Effector CD8-positive, alpha-beta T cell (primary cell): ENCODE measurements at regions not wholly inside any gene's neighbourhood (a gene's known extent, or its start where the extent isn't known, plus 50 kb on each side); places are given as distances from the start of the nearest gene placed in this dataset.
"Not testable (repeated sequence)": the region's sequence is repeated elsewhere in the genome, so short reads cannot be mapped to it uniquely, and the experiment has no call there.

ENCODE experiments used
- DNase-seq: peaks from one replicate; lab custom pipeline; 2025; lab: John Stamatoyannopoulos, UW

DNA sequence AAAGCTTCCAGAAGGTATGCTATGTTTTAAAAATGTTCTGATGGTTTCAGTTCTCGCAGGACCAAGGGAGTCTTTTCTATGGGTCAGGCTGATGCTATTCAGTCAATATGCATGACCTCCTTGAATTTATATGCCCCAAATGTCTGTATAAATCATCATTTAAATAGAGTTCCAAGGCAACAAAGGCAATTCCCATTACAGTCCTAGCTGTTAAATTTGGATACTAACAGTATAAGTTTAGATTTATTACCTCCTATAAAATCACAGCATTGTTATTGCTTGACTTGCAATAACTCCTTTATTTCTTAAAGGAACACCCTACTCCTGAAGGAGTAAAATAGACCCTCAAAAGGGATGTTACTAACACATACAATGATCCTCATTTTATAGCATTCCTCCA is 387.7 kb upstream of the CHD1 start:
- DNase-seq: no peak

DNA sequence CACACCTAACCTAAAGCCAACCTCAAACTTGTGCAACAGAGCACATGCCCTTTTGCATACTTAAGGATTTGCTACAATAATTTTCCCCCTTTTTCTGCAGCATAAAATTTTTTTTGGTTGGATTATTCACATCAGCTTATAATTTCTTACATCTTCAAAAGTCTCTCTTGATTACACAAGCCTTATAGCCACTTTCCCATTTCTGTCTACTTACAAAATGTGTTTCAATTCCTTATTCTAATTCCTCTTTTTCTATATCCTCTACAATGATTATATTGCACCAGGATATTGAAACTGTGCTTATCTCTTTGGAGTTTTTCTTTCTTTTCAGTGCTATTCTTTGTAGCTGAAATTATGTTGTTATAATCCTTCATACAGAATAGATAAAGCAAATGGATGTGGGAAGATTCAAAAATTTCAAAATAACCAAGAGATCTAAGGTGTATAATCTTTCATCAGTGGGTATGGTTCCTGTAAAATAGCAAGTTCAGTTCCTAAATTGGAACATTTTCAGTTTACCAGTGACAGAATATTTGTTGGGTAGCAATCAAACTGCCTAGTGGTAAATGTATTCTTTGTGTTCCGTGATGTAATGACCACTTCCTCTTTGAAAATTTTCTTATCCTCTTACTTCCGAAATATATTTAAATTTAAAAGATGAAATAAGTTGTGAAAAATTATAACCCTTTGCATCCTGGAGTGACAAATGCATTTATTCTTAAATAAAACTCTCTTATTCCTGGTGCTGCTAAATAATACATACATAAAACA is 386.8 kb upstream of the CHD1 start:
- DNase-seq: no peak

DNA sequence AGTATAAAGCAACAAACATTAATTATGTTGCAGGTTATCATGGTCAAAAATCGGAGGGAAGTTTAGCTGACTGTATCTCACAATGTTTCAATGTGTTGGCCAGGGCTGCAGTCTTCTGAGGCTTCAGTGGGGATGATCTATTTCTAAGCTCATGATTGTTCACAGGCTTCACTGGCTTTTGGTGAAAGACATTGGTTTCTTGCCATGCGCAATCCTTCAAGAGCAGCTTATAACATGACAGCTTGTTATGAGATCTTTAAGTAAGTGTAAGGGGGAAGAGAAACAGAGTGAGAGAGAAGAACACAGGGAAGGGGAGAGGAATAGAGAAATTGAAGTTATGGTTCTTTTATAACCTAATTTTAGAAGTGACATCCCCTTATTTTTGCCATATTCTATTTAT is 385.9 kb upstream of the CHD1 start:
- no peak for DNase-seq

DNA sequence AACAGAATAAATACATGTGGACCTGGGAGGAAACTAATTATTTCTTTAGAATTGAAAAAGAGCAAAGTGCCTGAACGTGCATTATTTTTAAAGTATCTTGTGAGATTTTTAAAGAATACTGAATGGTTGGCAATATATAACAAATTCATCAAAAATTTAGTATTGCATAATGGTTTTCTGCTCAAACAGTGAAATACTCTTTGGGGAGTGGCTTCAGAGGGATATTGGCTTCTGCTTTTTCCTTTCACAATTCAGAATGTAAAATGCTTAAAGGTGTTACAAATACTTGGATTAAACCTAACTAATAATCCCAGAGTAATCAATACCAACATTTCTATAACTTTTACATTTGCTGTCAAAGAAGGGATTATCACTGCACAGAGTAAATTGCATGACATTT is 379.3 kb upstream of the CHD1 start:
- no peak for DNase-seq

DNA sequence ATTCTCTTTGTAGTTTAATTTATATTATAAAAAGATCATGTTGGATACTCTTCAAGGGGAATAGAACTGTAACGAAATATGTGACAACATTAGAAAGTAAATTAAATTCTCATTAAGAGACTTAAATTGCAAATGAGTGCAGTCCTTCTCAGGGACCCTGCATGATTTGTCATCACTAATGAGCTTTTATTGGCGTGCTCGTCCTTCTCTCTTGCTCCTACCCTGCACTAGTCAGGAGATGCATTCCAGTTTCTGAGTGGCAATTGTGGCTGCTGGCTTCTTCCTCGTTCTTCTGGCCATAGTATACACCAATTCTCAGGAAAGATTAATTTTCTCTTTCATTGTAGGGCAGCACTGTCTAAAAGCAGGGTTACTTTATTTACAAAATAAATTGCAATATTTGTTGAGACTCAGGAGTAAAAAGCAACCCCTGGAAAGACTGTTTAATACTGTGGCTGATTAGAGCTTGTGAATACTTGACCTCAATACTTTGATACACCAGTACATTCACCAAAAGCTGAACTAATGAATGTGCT is 376.3 kb upstream of the CHD1 start:
- no peak for DNase-seq

DNA sequence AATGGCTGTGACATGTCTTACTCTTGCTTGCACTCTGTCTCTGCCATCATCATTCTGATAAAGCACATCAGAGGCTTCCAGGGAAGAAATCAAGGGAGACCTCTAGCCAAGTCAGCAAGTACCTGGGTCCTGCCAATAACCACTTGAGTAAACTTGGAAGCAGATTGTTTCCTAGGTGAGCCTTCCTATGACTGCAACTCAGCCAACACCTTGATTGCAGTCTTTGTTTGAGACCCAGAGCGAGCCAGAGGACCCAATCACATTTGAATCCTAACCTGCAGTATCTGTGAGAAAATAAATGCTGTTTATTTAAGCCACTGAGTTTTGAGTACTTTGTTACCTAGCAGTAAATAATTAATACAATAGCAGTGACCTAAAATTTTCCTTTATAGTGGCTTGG is 356.8 kb upstream of the CHD1 start:
- DNase-seq: no peak

DNA sequence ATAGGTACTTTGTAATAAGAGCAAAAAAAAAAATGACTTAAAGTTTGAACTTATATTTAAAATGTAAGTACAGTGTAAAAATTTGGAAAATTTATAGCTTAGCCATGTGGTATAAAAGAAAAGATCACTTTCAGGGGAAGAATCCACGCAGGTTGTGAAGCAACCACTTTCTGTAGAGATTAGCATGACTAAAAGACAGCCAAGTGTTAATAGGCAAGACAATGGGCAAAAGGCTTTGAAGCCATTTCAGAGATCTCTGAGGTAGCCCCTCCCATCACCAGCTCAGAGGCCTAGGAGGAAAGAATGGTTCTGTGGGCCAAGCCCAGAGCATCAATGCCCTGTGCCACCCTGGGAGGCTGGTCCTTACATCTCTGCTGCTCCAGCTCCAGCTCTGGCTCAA is 346.3 kb upstream of the CHD1 start:
- DNase-seq: no peak

DNA sequence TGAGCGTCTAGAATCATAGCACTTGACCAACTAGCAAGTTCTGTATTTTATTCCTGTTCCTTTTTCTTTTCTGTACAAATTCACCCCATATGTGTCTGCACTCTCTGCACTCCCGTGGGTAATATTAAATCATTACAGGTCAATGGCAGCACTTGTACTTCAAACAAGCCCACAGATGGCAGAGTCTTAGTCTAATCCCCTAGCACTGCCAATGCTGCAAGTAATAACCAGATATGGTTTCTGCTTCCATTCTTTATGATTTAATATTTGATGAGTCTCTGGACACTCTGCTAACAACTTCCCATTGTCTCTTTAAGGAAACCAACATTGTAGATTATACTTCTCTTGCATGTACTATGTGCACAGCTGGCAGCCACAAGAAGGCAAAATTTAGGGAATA is 343.8 kb upstream of the CHD1 start:
- DNase-seq: no peak

DNA sequence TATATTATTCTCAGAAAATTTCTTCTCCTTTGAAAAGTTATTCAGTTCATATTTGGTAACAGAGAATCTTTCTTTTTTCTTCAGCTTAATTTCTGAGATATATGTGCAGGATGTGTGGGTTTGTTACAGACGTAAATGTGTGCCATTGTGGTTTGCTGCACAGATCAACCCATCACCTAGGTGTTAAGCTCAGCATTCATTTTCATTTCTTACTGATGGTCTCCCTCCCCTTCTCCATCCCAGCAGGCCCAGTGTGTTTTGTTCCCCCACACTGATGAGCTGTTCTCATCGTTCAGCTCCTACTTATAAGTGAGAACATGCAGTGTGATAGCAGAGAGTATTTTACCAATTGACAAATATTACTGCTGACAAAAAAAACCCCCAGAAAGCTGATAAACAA is 330.0 kb upstream of the CHD1 start:
- no peak for DNase-seq

DNA sequence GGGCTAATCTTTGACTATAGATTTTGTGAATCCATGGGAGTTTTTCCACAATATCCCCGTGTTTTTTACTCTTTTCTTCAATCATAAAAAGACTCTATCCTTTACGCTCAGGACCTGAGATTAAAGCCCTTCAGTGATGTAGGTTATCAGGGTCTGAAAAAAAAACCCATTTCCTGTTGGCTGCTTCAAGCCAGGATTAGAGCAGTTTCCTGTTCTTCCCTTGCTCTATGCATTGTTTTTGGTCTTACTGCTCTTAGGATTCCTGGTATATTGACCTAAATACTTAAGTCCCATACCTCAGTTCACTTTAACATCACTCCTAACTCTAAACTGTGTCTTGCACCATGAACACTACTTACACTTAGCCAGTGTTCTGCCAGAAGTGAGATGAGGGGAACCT is 319.3 kb upstream of the CHD1 start:
- DNase-seq: no peak

DNA sequence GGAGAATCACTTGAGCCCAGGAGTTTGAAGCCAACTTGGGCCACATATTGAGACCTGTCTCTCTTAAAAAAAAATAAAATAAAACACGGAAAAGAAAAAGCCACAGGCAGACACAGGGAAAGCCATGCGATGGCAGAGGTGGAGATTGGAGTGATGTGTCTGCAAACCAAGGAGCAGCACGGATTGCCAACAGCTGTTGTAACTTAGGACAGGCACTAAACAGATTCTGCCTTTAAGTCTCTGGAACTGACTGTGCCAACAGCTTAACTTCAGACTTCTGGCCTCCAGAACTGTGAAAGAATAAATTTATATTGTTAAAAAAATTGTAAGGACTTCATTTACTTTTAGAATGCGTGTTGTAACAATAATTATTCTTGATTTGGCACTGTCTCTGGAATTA is 318.5 kb upstream of the CHD1 start:
- no peak for DNase-seq

DNA sequence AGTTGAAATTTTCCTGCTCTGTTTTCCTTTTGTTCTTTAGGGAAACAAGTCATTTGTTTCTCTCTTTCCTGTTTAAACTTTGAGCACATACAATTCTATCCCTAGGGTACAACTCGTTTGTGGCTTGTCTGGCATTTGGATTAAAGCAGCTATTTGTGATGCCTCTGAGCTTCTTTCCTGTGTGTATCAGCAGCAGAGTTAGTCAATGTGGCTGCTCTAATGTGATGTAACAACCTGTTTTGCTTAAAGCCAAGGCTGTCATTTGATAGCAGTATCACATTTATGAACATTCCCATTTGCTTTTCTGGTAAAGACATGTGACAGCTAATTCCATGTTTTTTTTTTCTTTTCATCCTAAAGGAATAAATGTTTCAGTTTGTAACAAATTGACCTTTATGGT is 314.3 kb upstream of the CHD1 start:
- no peak for DNase-seq

DNA sequence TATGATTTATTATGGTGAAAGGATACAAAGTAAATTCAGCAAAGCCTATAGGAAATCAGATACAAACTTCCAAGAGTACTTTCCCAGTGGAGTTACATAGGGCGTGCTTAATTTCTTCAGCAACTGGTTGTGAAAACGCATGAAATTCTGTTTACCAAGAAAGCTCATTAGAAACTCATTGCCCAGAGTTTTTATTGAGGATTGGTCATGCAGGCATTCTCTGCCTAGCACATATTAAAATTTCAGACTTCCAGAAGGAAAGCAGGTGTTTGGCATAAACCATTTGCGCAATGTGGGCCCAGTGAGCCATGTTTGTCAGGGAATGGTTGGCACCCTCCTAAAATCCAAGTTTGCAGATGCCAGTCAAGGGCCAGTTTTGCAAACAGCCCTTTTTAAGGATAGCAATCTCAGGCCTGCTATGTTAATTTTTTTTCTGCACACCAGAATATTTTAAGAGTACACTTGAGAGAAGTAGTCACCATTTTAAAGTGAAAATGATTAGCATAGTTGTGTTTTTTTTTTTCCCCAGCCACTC is 311.1 kb upstream of the CHD1 start:
- no peak for DNase-seq

DNA sequence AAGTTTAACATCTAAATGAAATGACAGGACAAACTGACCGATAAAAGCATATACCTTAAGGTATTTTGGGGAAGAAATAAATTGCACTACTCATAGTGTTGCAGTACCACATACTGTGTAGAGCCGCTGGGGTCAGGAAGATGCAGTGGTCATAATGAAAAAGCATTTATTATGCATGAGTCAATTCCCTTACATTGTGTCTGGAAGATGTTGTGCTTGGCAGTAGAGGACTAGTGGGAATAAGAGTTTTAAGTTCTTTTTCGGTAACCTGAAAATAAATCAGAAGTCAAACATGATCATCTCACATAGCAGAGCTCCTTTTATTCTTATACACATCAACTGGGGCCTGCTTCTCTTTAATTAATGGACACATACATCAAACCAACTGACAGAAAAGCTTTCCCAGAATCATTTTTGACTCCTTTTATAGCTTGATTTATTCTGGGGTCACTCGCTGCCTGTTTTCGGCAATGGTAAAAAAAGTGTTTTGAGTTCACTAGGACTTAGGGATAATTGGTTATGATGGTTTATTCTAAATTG is 262.5 kb upstream of the CHD1 start:
- DNase-seq: no peak

DNA sequence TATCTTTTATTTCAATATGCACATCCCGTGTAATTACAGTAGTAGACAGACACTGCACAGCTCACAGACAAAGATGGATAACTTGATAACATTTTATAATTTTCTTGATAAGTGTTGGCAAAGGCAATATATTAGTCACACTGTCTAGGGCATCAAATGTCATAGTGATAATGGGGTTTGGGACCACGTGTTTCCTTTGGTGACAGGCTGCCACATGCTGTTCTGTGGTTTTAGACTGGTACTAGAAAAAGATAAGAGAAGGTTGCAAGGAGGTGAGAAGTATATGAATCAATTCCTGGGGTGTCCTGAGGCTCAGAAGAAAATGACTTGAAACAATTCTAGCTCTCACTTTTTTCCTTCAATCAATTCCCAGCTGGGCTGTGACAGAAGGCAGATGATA is 258.8 kb upstream of the CHD1 start:
- no peak for DNase-seq

DNA sequence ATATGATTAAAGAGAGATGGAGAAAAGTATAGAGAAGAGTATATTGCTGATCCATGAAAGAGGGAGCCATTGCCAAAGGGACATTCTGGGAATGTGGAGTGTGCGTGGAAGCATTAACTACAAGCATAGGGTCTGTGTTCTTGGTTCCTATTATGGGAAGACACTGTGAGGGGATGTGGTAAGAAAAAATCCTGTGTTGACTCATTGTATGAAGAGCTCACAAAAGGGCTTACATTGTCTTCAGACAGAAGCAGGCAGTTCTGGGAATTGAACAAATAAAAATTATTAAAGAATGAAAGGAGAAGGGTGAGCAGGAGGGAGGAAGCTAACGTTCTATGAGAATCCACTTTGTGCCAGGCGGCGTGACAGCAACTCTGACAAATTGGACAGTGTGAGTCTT is 250.4 kb upstream of the CHD1 start:
- DNase-seq: no peak

DNA sequence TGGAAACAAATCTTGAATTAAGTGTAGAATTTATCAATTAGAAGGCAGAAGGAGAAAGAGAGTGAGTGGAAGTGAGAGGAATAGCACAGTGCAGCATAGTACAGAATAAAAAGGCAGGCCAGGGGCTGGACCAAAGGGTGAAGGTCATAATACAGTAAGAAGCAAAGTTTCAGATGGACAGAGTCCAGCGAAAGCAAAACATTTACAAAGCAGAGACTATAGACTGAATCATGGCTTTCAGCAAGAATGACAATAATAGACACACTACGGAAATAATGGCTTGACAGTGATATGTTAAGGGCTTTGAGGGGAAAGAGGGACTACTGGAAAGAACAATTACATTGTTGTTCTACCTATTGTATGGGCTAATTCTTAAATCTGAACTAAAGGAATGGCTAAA is 249.0 kb upstream of the CHD1 start:
- no peak for DNase-seq

DNA sequence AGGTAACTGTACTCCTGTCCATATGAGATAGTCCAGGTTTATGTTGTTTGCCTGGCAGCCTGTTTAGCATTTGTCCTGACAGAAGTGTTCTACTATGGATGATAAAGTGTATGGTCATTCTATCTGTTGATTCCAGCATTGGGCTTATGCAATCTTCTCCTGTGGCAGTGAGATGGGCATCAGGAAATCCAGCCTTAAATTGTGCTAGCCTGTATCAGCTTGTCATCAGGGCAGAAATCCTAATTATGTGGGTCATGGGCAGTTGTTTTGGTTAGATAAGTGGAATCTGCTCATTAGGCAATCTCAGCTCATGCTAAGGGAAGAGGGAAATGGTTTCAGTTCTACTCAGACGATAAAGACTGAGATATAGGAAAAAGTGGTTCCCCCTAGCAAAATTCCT is 247.4 kb upstream of the CHD1 start:
- no peak for DNase-seq

DNA sequence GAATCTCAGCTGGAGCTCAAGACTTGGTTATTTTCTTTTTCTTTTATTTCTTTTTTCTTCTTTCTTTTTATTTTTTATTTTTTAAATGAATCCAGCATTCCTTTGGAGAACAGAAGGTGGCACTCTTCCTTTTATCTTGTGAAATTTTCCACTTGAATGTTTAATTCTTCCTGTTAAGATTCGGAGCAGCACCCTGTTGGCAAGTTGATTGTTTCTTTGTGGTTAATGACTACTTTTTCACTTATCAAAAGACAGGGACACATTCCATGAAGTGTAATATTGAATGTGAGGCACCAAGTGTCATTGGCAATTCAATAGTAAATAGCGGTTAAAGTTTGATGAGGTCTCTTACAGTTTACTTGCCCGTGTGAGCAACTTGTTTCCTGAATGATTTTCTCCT is 240.5 kb upstream of the CHD1 start:
- DNase-seq: no peak

DNA sequence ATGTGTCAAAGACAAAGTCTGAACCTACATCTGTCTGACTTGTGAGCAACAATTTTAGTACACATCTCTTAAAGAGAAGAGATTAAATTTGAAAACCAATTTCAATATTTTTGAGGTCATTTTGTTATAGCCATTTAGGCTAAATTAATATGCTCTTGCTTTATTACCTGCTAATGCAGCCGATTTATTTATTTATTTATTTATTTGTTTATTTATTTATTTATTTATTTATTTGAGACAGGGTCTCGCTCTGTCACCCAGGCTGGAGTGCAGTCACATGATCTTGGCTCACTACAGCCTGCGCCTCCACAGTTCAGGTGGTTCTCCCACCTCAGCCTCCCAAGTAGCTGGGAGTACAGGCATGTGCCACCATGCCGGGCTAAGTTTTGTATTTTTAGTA is 232.7 kb upstream of the CHD1 start:
- not testable (repeated sequence) for DNase-seq

DNA sequence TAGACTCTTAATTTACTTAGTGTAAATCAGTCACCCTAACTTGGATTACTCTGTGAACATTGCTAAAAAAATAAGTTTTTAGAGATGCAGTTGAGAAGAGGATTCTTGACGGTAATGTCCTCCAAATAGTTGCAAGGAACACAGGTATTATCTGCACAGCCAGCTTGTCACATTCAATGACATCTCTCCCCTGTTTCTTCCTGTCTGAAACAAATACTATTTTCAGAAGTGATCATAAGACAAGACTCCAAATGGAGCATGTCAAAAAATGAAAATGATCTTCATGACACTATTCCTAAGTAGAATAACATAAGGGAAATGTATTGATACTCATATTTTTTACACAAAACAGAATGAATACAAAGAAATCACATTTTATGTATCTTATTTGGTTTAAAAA is 227.9 kb upstream of the CHD1 start:
- no peak for DNase-seq

DNA sequence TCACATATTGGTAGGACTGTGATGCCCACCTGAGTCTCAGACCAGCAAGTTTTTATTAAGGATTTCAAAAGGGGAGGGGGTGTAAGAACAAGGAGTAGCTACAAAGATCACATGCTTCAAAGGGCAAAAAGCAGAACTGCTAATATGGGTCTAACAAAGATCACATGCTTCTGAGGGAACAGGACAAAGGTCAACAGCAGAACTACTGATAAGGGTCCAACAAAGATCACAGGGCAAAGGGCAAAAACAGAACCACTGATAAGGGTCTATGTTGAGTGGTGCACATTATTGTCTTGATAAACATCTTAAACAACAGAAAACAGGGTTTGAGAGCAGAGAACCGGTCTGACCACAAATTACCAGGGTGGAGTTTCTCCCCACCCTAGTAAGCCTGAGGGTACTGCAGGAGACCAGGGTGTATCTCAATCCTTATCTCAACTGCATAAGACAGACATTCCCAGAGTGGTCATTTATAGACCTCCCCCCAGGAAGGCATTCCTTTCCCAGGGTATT is 214.5 kb upstream of the CHD1 start:
- DNase-seq: not testable (repeated sequence)

DNA sequence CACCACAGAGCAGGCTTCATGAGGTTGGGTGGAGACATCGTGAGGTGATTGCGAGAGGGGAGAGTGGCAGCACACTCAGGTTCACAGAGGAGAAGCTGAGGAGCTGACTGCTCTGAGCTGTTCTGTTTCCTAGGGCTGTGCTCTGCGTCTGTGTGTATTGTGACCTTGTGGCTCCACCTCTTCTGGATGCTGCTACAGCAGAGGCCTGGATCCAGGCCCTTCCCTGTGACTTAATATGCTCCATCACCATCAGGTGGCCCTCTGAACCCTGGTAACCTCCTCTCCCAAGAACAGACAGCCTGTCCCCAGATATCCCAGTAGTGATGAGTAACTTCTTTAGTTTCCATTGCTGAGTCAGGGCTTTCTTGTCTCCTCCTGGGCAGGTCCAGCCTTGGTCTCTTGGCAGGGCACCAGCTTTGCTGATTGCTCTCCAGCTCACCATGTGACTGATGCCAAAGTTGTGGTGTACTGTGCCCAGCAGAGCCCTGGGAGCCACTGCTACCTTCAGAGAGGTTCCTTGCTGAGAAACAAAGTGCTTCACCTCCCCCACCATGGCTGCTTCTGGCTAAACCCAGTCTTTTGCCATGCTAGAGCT is 212.8 kb upstream of the CHD1 start:
- no peak for DNase-seq
